Caco-2 (cell line): ENCODE measurements at regions not wholly inside any gene's neighbourhood (a gene's known extent, or its start where the extent isn't known, plus 50 kb on each side); places are given as distances from the start of the nearest gene placed in this dataset.

Experiments used
- BruUV-seq: library from RNA; stranded (reverse); fragments of 400-500 nt; replicated peaks from 2 replicates; lab custom pipeline; 2021; lab: Mats Ljungman, UMichigan
- CTCF ChIA-PET: fragments of 300-600 bp; sonication (Branson Sonifier 250); formaldehyde crosslinking; loops from one replicate; lab custom pipeline; 2022; ENCODE audit warnings: antibody characterized with exemption; lab: Charles Lee
- POLR2A ChIA-PET: fragments of 300-600 bp; sonication (Branson Sonifier 250); formaldehyde crosslinking; loops from one replicate; lab custom pipeline; 2022; ENCODE audit warnings: antibody characterized with exemption; lab: Charles Lee
- DNase-seq, 2 experiments: peaks; one replicate each; pipeline versions ENCODE4 v3.0.0 to v3.0.0-alpha.2; 2020 to 2022
- H3K27me3 ChIP-seq: replicated peaks from 2 replicates; pipeline ENCODE4 v1.6.0; 2011; ENCODE audit warnings: low read length; ENCODE audit not compliant: control insufficient read depth, insufficient read depth
- H3K36me3 ChIP-seq: 2 replicates; pipeline ENCODE4 v1.5.1; 2011; ENCODE audit warnings: low read length; ENCODE audit not compliant: control insufficient read depth, insufficient read depth
- H3K4me1 ChIP-seq: fragments of 250-450 bp; sonication (Bioruptor Pico); 2 replicates; pipeline ENCODE4 v1.5.1; 2020; ENCODE audit warnings: mild to moderate bottlenecking
- H3K4me3 ChIP-seq: 2 replicates; pipeline ENCODE4 v1.5.1; 2011; ENCODE audit warnings: low read depth, mild to moderate bottlenecking, control low read depth, low read length
- H3K9me3 ChIP-seq: fragments of 250-450 bp; sonication (Bioruptor Pico); 2 replicates; pipeline ENCODE4 v1.5.1; 2020; ENCODE audit warnings: mild to moderate bottlenecking, moderate library complexity
- H3K27ac Mint-ChIP-seq: one replicate; pipeline ENCODE4 v1.8.0; 2022; ENCODE audit warnings: mixed read lengths; ENCODE audit not compliant: unreplicated experiment
- H3K27me3 Mint-ChIP-seq: one replicate; pipeline ENCODE4 v1.8.0; 2022; ENCODE audit warnings: mixed read lengths; ENCODE audit not compliant: insufficient read depth, unreplicated experiment
- H3K36me3 Mint-ChIP-seq: one replicate; pipeline ENCODE4 v1.8.0; 2022; ENCODE audit warnings: mild to moderate bottlenecking, mixed read lengths; ENCODE audit not compliant: insufficient read depth, unreplicated experiment
- H3K4me1 Mint-ChIP-seq: one replicate; pipeline ENCODE4 v1.8.0; 2022; ENCODE audit warnings: low read depth, mixed read lengths; ENCODE audit not compliant: unreplicated experiment
- H3K4me3 Mint-ChIP-seq: one replicate; pipeline ENCODE4 v1.8.0; 2022; ENCODE audit warnings: mild to moderate bottlenecking, moderate library complexity, mixed read lengths; ENCODE audit not compliant: unreplicated experiment
- H3K9me3 Mint-ChIP-seq: one replicate; pipeline ENCODE4 v1.8.0; 2022; ENCODE audit warnings: mixed read lengths; ENCODE audit not compliant: unreplicated experiment
- intact Hi-C: fragments of 100-400 bp; cut with micrococcal nuclease; formaldehyde crosslinking; loops from one replicate; pipeline ENCODE4 v1.10.0; 2022; ENCODE audit not compliant: unreplicated experiment
- TF ChIP-seq, protein P1 (sequence below), 2 experiments: fragments of 200-600 bp in 1 of 2; IDR thresholded peaks; 1 replicate in 1 of 2; 2 replicates in 1 of 2; pipeline versions ENCODE4 v1.5.1 to v1.8.0; 2011 to 2022; ENCODE audit warnings: antibody characterized with exemption in 1 of 2, control low read depth in 1 of 2, inconsistent platforms in 1 of 2, low read depth in 1 of 2, low read length in 1 of 2, mild to moderate bottlenecking in 1 of 2, moderate library complexity in 1 of 2; ENCODE audit not compliant: insufficient read depth in 1 of 2, severe bottlenecking in 1 of 2, unreplicated experiment in 1 of 2

GRCh38 chrX:16511796-16512776 lies 137.9 kb upstream of the S100G start:
- POLR2A ChIA-PET: no interaction called here
- Mint-ChIP-seq H3K9me3 (no peaks in the 10 kb centered on the region), H3K27ac (peak overlapping the region; percentile 87), H3K27me3 (no peaks in the 10 kb centered on the region), H3K4me3 (peak overlapping the region; percentile 58), H3K4me1 (peaks cover 7% of the 10 kb centered on the region), H3K36me3 (no peaks in the 10 kb centered on the region)
- intact Hi-C loops: no loop called here
- BruUV-seq: TSS peak; percentile 37
- Histone ChIP-seq H3K4me1 (peaks cover 8% of the 10 kb centered on the region; the same call in 1 of the 2 replicates), H3K4me3 (no peak overlapping the region), H3K36me3 (no peaks in the 10 kb centered on the region), H3K9me3 (no peaks in the 10 kb centered on the region), H3K27me3 (no peaks in the 10 kb centered on the region)
- TF ChIP-seq, protein P1, sequence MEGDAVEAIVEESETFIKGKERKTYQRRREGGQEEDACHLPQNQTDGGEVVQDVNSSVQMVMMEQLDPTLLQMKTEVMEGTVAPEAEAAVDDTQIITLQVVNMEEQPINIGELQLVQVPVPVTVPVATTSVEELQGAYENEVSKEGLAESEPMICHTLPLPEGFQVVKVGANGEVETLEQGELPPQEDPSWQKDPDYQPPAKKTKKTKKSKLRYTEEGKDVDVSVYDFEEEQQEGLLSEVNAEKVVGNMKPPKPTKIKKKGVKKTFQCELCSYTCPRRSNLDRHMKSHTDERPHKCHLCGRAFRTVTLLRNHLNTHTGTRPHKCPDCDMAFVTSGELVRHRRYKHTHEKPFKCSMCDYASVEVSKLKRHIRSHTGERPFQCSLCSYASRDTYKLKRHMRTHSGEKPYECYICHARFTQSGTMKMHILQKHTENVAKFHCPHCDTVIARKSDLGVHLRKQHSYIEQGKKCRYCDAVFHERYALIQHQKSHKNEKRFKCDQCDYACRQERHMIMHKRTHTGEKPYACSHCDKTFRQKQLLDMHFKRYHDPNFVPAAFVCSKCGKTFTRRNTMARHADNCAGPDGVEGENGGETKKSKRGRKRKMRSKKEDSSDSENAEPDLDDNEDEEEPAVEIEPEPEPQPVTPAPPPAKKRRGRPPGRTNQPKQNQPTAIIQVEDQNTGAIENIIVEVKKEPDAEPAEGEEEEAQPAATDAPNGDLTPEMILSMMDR (IDR thresholded peaks at IDR 0.05; ENCODE audit: insufficient read depth in 1 of 2, low read depth in 1 of 2, low read length in 1 of 2, severe bottlenecking in 1 of 2, unreplicated experiment in 1 of 2): no peak
- CTCF ChIA-PET: no interaction called here
- DNase-seq: peak in 1 of 2 experiments; percentile 38

- Mint-ChIP-seq H3K4me3 (no peak overlapping the region), H3K27ac (no peak overlapping the region), H3K27me3 (no peaks in the 10 kb centered on the region), H3K4me1 (peaks cover 7% of the 10 kb centered on the region), H3K9me3 (no peaks in the 10 kb centered on the region), H3K36me3 (peaks cover 4% of the 10 kb centered on the region)
- ChIA-PET POLR2A (no interaction called here), CTCF (no interaction called here)
- no peak for DNase-seq
- no peaks in the 10 kb centered on the region for H3K9me3 ChIP-seq
- TF ChIP-seq, protein P1 (IDR thresholded peaks at IDR 0.05; ENCODE audit: insufficient read depth in 1 of 2, low read depth in 1 of 2, low read length in 1 of 2, severe bottlenecking in 1 of 2, unreplicated experiment in 1 of 2): no peak
- H3K36me3 ChIP-seq: no peaks in the 10 kb centered on the region
- peaks cover 8% of the 10 kb centered on the region; the same call in 1 of the 2 replicates for H3K4me1 ChIP-seq
- intact Hi-C loops: no loop called here
- no TSS peak for BruUV-seq
- no peaks in the 10 kb centered on the region for H3K27me3 ChIP-seq
- no peak overlapping the region for H3K4me3 ChIP-seq
These were observed 133.6 kb upstream of the S100G start for GRCh38 chrX:16516232-16516876.

- no peaks in the 10 kb centered on the region for H3K9me3 ChIP-seq
- peaks cover 5% of the 10 kb centered on the region for H3K4me1 Mint-ChIP-seq
- no peaks in the 10 kb centered on the region for H3K27me3 ChIP-seq
- BruUV-seq: no TSS peak
- no peaks in the 10 kb centered on the region for H3K9me3 Mint-ChIP-seq
- H3K27ac Mint-ChIP-seq: no peak overlapping the region
- ChIA-PET CTCF (no interaction called here), POLR2A (no interaction called here)
- no peak for DNase-seq
- TF ChIP-seq, protein P1 (IDR thresholded peaks at IDR 0.05; ENCODE audit: insufficient read depth in 1 of 2, low read depth in 1 of 2, low read length in 1 of 2, severe bottlenecking in 1 of 2, unreplicated experiment in 1 of 2): no peak
- H3K4me3 Mint-ChIP-seq: no peak overlapping the region
- no peaks in the 10 kb centered on the region for H3K27me3 Mint-ChIP-seq
- H3K36me3 Mint-ChIP-seq: peaks cover 4% of the 10 kb centered on the region
- no peak overlapping the region for H3K4me3 ChIP-seq
- peaks cover 8% of the 10 kb centered on the region; the same call in 1 of the 2 replicates for H3K4me1 ChIP-seq
- intact Hi-C loops: no loop called here
- H3K36me3 ChIP-seq: no peaks in the 10 kb centered on the region
These were observed 132.8 kb upstream of the S100G start for GRCh38 chrX:16517039-16517605.
